Erythroblast (primary cell): ENCODE measurements at regions not wholly inside any gene's neighbourhood (a gene's known extent, or its start where the extent isn't known, plus 50 kb on each side); places are given as distances from the start of the nearest gene placed in this dataset.

ENCODE experiments used
- GATA1 ChIP-seq: IDR thresholded peaks from 2 replicates; pipeline ENCODE4 v1.6.1; 2011; ENCODE audit warnings: low read depth, mild to moderate bottlenecking, control low read depth, low read length, moderate library complexity
- POLR2A ChIP-seq: IDR thresholded peaks from 2 replicates; pipeline ENCODE4 v1.6.1; 2011; ENCODE audit warnings: mild to moderate bottlenecking, low read length

GRCh38 chr3:13931172-13931571 lies 51.3 kb upstream of the WNT7A start:
- TF ChIP-seq POLR2A (no peak), GATA1 (no peak)
